K562 (cell line): ENCODE measurements at regions not wholly inside any gene's neighbourhood (a gene's known extent, or its start where the extent isn't known, plus 50 kb on each side); places are given as distances from the start of the nearest gene placed in this dataset.

ENCODE experiments used
- ATF2 ChIP-seq: sonication (generic); formaldehyde crosslinking; IDR thresholded peaks from 2 replicates; pipeline ENCODE4 v1.8.1; 2022; ENCODE audit warnings: missing genetic modification reagents
- BRCA1 ChIP-seq, 2 experiments: fragments of 450-650 bp in 1 of 2; sonication (generic) in 1 of 2; formaldehyde crosslinking in 1 of 2; IDR thresholded peaks; 2 replicates each; pipeline versions ENCODE4 v1.5.0 to v1.6.1; 2017 to 2020; ENCODE audit warnings: mild to moderate bottlenecking in 1 of 2, missing genetic modification reagents in 1 of 2
- CBX8 ChIP-seq: fragments of 200-600 bp; sonication (generic); IDR thresholded peaks from 2 replicates; pipeline ENCODE4 v1.6.1; 2012; ENCODE audit warnings: borderline replicate concordance, mixed run types, low read depth, mild to moderate bottlenecking, moderate library complexity, mixed read lengths, low read length, control low read depth, inconsistent platforms; ENCODE audit not compliant: poor library complexity, severe bottlenecking; ENCODE audit errors: extremely low read depth
- CCAR2 ChIP-seq: fragments of 200-400 bp; formaldehyde crosslinking; IDR thresholded peaks from 2 replicates; pipeline ENCODE4 v1.6.1; 2017; ENCODE audit warnings: mild to moderate bottlenecking, low read depth, low read length
- CEBPB ChIP-seq: fragments of 450-650 bp; IDR thresholded peaks from 2 replicates; pipeline ENCODE4 v1.6.1; 2016; ENCODE audit warnings: missing genetic modification characterization, missing compliant biosample characterization
- EWSR1 ChIP-seq: fragments of 450-650 bp; IDR thresholded peaks from 2 replicates; pipeline ENCODE4 v1.6.1; 2018; ENCODE audit warnings: borderline replicate concordance, mild to moderate bottlenecking, low read depth, moderate library complexity; ENCODE audit not compliant: partially characterized antibody
- FOXK2 ChIP-seq, 2 experiments: fragments of 450-650 bp; IDR thresholded peaks in 1 of 2; conservative IDR thresholded peaks in 1 of 2; 2 replicates each; pipeline ENCODE4 v1.6.1; 2016; ENCODE audit warnings: low read depth in 2 of 2, mild to moderate bottlenecking in 1 of 2
- KLF1 ChIP-seq: fragments of 450-650 bp; IDR thresholded peaks from 2 replicates; pipeline ENCODE4 v1.6.1; 2016; ENCODE audit warnings: missing genetic modification characterization, missing compliant biosample characterization
- MYNN ChIP-seq, 2 experiments: sonication (generic); formaldehyde crosslinking in 1 of 2; IDR thresholded peaks; 2 replicates each; pipeline versions ENCODE4 v1.5.0 to v1.6.1; 2016 to 2020; ENCODE audit warnings: antibody characterized with exemption in 1 of 2, missing genetic modification reagents in 1 of 2
- NFE2 ChIP-seq: IDR thresholded peaks from 2 replicates; pipeline ENCODE4 v1.6.1; 2014; ENCODE audit warnings: antibody characterized with exemption, low read depth
- NKRF ChIP-seq: fragments of 450-650 bp; IDR thresholded peaks from 2 replicates; pipeline ENCODE4 v1.6.1; 2016; ENCODE audit warnings: borderline replicate concordance
- POLR2H ChIP-seq: IDR thresholded peaks from 2 replicates; pipeline ENCODE4 v1.6.1; 2016; ENCODE audit warnings: missing genetic modification characterization, low read depth, mild to moderate bottlenecking, control low read depth, missing compliant biosample characterization, moderate library complexity
- RAD21 ChIP-seq, 2 experiments: fragments of 250-450 bp in 1 of 2; fragments of 450-650 bp in 1 of 2; sonication (Bioruptor Pico) in 1 of 2; formaldehyde crosslinking in 1 of 2; IDR thresholded peaks in 1 of 2; conservative IDR thresholded peaks in 1 of 2; 2 replicates each; pipeline versions ENCODE4 v1.4.0 to v1.8.0; 2020 to 2022; ENCODE audit warnings: mild to moderate bottlenecking in 2 of 2, moderate library complexity in 1 of 2
- SRF ChIP-seq, 2 experiments: fragments of 250-450, 450-650 bp in 1 of 2; sonication (Bioruptor Pico) in 1 of 2; sonication (generic) in 1 of 2; formaldehyde crosslinking; IDR thresholded peaks; 2 replicates each; pipeline versions ENCODE4 v1.5.0 to v1.5.1; 2020 to 2022; ENCODE audit warnings: mild to moderate bottlenecking in 1 of 2, missing genetic modification reagents in 1 of 2
- YBX1 ChIP-seq: fragments of 450-650 bp; IDR thresholded peaks from 2 replicates; pipeline ENCODE4 v1.7.1; 2016; ENCODE audit warnings: mild to moderate bottlenecking
- ZNF316 ChIP-seq: fragments of 450-650 bp; IDR thresholded peaks from 2 replicates; pipeline ENCODE4 v1.6.1; 2016
- TF ChIP-seq, protein P1 (sequence below): fragments of 450-650 bp; IDR thresholded peaks from 2 replicates; pipeline ENCODE4 v1.6.1; 2018; ENCODE audit warnings: mild to moderate bottlenecking, low read depth; ENCODE audit not compliant: partially characterized antibody
- TF ChIP-seq, protein P2 (sequence below): sonication (generic); formaldehyde crosslinking; IDR thresholded peaks from 2 replicates; pipeline ENCODE4 v1.8.0; 2022; ENCODE audit warnings: missing genetic modification reagents, mild to moderate bottlenecking, borderline replicate concordance
- TF ChIP-seq, protein P3 (sequence below): fragments of 450-650 bp; IDR thresholded peaks from 2 replicates; pipeline ENCODE4 v1.6.1; 2014; ENCODE audit warnings: low read depth, mild to moderate bottlenecking, moderate library complexity, borderline replicate concordance

GRCh38 chr7:49695971-49696370, 77.5 kb upstream of the VWC2 start (continued):
- TF ChIP-seq MYNN (IDR thresholded peaks at IDR 0.05) (no peak), MYNN (CRISPR knock-in tag; IDR thresholded peaks at IDR 0.05) (no peak), ATF2 (CRISPR knock-in tag) (no peak), POLR2H (no peak), ZNF316 (peak; percentile 44; the same call in 1 of the 2 replicates), KLF1 (no peak), SRF (CRISPR knock-in tag; IDR thresholded peaks at IDR 0.05) (no peak), EWSR1 (no peak), BRCA1 (IDR thresholded peaks at IDR 0.05) (no peak), BRCA1 (CRISPR knock-in tag; IDR thresholded peaks at IDR 0.05) (no peak), CCAR2 (no peak), RAD21 (CRISPR knock-in tag; conservative IDR thresholded peaks at IDR 0.05 in 1 of 2, IDR thresholded peaks at IDR 0.05 in 1 of 2) (no peak), YBX1 (no peak), NKRF (no peak), CEBPB (tag) (no peak), CBX8 (no peak), NFE2 (no peak), FOXK2 (conservative IDR thresholded peaks at IDR 0.05 in 1 of 2, IDR thresholded peaks at IDR 0.05 in 1 of 2; ENCODE audit: low read depth in 2 of 2) (no peak)
- TF ChIP-seq, protein P1, sequence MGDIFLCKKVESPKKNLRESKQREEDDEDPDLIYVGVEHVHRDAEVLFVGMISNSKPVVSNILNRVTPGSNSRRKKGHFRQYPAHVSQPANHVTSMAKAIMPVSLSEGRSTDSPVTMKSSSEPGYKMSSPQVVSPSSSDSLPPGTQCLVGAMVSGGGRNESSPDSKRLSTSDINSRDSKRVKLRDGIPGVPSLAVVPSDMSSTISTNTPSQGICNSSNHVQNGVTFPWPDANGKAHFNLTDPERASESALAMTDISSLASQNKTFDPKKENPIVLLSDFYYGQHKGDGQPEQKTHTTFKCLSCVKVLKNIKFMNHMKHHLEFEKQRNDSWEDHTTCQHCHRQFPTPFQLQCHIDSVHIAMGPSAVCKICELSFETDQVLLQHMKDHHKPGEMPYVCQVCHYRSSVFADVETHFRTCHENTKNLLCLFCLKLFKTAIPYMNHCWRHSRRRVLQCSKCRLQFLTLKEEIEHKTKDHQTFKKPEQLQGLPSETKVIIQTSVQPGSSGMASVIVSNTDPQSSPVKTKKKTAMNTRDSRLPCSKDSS: no peak
- TF ChIP-seq, protein P2, sequence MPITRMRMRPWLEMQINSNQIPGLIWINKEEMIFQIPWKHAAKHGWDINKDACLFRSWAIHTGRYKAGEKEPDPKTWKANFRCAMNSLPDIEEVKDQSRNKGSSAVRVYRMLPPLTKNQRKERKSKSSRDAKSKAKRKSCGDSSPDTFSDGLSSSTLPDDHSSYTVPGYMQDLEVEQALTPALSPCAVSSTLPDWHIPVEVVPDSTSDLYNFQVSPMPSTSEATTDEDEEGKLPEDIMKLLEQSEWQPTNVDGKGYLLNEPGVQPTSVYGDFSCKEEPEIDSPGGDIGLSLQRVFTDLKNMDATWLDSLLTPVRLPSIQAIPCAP: no peak
- TF ChIP-seq, protein P3, sequence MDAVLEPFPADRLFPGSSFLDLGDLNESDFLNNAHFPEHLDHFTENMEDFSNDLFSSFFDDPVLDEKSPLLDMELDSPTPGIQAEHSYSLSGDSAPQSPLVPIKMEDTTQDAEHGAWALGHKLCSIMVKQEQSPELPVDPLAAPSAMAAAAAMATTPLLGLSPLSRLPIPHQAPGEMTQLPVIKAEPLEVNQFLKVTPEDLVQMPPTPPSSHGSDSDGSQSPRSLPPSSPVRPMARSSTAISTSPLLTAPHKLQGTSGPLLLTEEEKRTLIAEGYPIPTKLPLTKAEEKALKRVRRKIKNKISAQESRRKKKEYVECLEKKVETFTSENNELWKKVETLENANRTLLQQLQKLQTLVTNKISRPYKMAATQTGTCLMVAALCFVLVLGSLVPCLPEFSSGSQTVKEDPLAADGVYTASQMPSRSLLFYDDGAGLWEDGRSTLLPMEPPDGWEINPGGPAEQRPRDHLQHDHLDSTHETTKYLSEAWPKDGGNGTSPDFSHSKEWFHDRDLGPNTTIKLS: no peak
